GM21526 (cell line): ENCODE measurements at regions not wholly inside any gene's neighbourhood (a gene's known extent, or its start where the extent isn't known, plus 50 kb on each side); places are given as distances from the start of the nearest gene placed in this dataset.
"Not testable (repeated sequence)": the region's sequence is repeated elsewhere in the genome, so short reads cannot be mapped to it uniquely, and the experiment has no call there.

Source experiments
- ATAC-seq: cut with Tn5 transposase; IDR thresholded peaks from one replicate; pipeline ENCODE4 v1.9.1; 2021; ENCODE audit warnings: moderate library complexity; ENCODE audit not compliant: unreplicated experiment, low FRiP score

- no peak for ATAC-seq
Measured at GRCh38 chr4:128540122-128540521, 252.5 kb upstream of the PGRMC2 start.

GRCh38 chr4:128538111-128538882, 250.7 kb upstream of the PGRMC2 start:
- no peak for ATAC-seq

- no peak for ATAC-seq
Measured at GRCh38 chr4:128536746-128537145, 249.1 kb upstream of the PGRMC2 start.

GRCh38 chr4:128535510-128535909, 247.9 kb upstream of the PGRMC2 start:
- ATAC-seq: not testable (repeated sequence)

- no peak for ATAC-seq
Measured at GRCh38 chr4:128528793-128529553, 241.4 kb upstream of the PGRMC2 start.

- no peak for ATAC-seq
Measured at GRCh38 chr4:128527946-128528576, 240.4 kb upstream of the PGRMC2 start.

GRCh38 chr4:128527351-128527750, 239.7 kb upstream of the PGRMC2 start:
- no peak for ATAC-seq

- ATAC-seq: no peak
Measured at GRCh38 chr4:128525992-128526630, 238.5 kb upstream of the PGRMC2 start.

- no peak for ATAC-seq
Measured at GRCh38 chr4:128525387-128525786, 237.8 kb upstream of the PGRMC2 start.

GRCh38 chr4:128524311-128524710, 236.7 kb upstream of the PGRMC2 start:
- no peak for ATAC-seq

GRCh38 chr4:128521648-128522111, 234.1 kb upstream of the PGRMC2 start:
- ATAC-seq: no peak

GRCh38 chr4:128521156-128521555, 233.5 kb upstream of the PGRMC2 start:
- no peak for ATAC-seq

- ATAC-seq: no peak
Measured at GRCh38 chr4:128519163-128519830, 231.7 kb upstream of the PGRMC2 start.

GRCh38 chr4:128517739-128518510, 230.3 kb upstream of the PGRMC2 start:
- peak; percentile 98 for ATAC-seq

- no peak for ATAC-seq
Measured at GRCh38 chr4:128517096-128517738, 229.6 kb upstream of the PGRMC2 start.

- peak; percentile 59 for ATAC-seq
Measured at GRCh38 chr4:128516301-128516969, 228.8 kb upstream of the PGRMC2 start.

GRCh38 chr4:128513664-128514484, 226.3 kb upstream of the PGRMC2 start:
- ATAC-seq: no peak
